ENCODE measurements at regions not wholly inside any gene's neighbourhood (a gene's known extent, or its start where the extent isn't known, plus 50 kb on each side); places are given as distances from the start of the nearest gene placed in this dataset.

DNA sequence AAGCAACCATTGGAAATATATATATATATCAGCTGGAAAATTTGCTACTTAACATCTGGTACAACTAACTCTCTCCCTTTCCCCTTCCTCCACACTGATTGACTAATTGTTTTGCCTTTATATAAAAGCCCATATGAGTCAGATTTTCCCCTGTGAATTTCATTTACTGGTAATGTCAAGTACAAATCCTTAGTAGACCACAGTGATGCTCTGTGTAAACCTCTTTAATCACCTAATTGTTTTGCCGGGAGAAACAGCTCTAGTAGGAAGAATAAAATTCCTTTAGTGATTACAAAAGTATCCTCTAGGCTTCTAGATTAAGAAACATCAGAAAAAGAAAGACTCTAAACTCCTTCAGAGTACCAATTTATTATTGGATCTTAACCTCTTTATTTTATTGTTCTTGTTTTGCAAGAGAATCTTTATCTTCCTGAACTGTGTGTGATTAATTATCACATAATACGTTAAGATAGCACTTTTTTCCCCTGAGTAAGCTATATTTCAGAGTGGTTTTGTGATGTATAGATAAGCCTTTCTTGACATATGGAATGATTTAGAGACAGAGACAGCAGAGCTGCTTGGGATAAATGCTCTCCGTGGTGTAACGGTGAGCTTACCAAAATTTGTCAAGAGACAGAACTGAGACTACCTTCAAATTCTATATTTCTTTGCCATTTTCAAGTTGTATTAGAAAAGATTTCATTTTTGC is 1606.4 kb upstream of the TENM3 start:
- TF ChIP-seq EZH2 (IDR thresholded peaks at IDR 0.05; ENCODE audit: borderline replicate concordance, low read depth, low read length, severe bottlenecking), result no peak
- no peak for TF ChIP-seq CTCF (IDR thresholded peaks at IDR 0.05; ENCODE audit: borderline replicate concordance, extremely low read depth, low read length, poor library complexity, severe bottlenecking)
